Right lobe of liver (tissue), 4 donors: ENCODE measurements at regions not wholly inside any gene's neighbourhood (a gene's known extent, or its start where the extent isn't known, plus 50 kb on each side); places are given as distances from the start of the nearest gene placed in this dataset.

Source experiments
- POLR2A ChIP-seq: fragments of 450-650 bp; IDR thresholded peaks from one replicate; pipeline ENCODE4 v1.6.1; 2017; ENCODE audit warnings: antibody characterized with exemption, mild to moderate bottlenecking
- TF ChIP-seq, protein P1 (sequence below), 4 donors: fragments of 200-600 bp in 3 of 4; fragments of 450-650 bp in 1 of 4; IDR thresholded peaks; one replicate each; pipeline versions ENCODE4 v1.5.1 to v1.8.0; 2016 to 2022; ENCODE audit warnings: antibody characterized with exemption in 4 of 4, mild to moderate bottlenecking in 2 of 4
- donor health status: DM: no; HTN: no; CAD: no.
- donor health status: DM: no; HTN: no; CAD: no.
- donor health status: DM: no; HTN: yes; CAD: no.

- no peak for TF ChIP-seq POLR2A
- TF ChIP-seq, protein P1, sequence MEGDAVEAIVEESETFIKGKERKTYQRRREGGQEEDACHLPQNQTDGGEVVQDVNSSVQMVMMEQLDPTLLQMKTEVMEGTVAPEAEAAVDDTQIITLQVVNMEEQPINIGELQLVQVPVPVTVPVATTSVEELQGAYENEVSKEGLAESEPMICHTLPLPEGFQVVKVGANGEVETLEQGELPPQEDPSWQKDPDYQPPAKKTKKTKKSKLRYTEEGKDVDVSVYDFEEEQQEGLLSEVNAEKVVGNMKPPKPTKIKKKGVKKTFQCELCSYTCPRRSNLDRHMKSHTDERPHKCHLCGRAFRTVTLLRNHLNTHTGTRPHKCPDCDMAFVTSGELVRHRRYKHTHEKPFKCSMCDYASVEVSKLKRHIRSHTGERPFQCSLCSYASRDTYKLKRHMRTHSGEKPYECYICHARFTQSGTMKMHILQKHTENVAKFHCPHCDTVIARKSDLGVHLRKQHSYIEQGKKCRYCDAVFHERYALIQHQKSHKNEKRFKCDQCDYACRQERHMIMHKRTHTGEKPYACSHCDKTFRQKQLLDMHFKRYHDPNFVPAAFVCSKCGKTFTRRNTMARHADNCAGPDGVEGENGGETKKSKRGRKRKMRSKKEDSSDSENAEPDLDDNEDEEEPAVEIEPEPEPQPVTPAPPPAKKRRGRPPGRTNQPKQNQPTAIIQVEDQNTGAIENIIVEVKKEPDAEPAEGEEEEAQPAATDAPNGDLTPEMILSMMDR (IDR thresholded peaks at IDR 0.05), result no peak
Measured at GRCh38 chr16:65671071-65671470, 549.2 kb upstream of the CDH11 start.
